Vagina (tissue), 2 donors: ENCODE measurements at regions not wholly inside any gene's neighbourhood (a gene's known extent, or its start where the extent isn't known, plus 50 kb on each side); places are given as distances from the start of the nearest gene placed in this dataset.

ENCODE experiments used
- CTCF ChIP-seq, 3 experiments: fragments of 450-650 bp in 2 of 3; fragments of 200-600 bp in 1 of 3; sonication (generic) in 1 of 3; IDR thresholded peaks; one replicate each; pipeline ENCODE4 v1.5.1; 2017 to 2019; ENCODE audit warnings: antibody characterized with exemption in 3 of 3, mild to moderate bottlenecking in 2 of 3, moderate library complexity in 2 of 3
- POLR2AphosphoS5 ChIP-seq, 2 donors: sonication (generic); formaldehyde crosslinking; IDR thresholded peaks; one replicate each; pipeline ENCODE4 v1.9.0; 2017; ENCODE audit warnings: antibody characterized with exemption in 2 of 2, mild to moderate bottlenecking in 2 of 2, low read depth in 1 of 2; ENCODE audit not compliant: insufficient read depth in 1 of 2

- TF ChIP-seq CTCF (IDR thresholded peaks at IDR 0.05) (no peak), POLR2AphosphoS5 (IDR thresholded peaks at IDR 0.05; ENCODE audit: insufficient read depth in 1 of 2, low read depth in 1 of 2) (no peak)
These were observed 269.6 kb downstream of the ALX1 start for GRCh38 chr12:85549640-85550039.
